RWPE2 (cell line): ENCODE measurements at regions not wholly inside any gene's neighbourhood (a gene's known extent, or its start where the extent isn't known, plus 50 kb on each side); places are given as distances from the start of the nearest gene placed in this dataset.
A peak's percentile ranks its signal among the peaks of the same experiment; 100 is the strongest.

ENCODE experiments used
- ATAC-seq: fragments of 200-7000 bp; cut with Tn5 transposase; 3 replicates; pipeline ENCODE4 v1.9.1; 2021; ENCODE audit warnings: low read depth
- DNase-seq: peaks from one replicate; pipeline ENCODE4 v3.0.0-alpha.2; 2020; ENCODE audit warnings: low spot score
- H3K27ac ChIP-seq: fragments of 450-650 bp; 2 replicates; pipeline ENCODE4 v1.5.1; 2017; ENCODE audit warnings: mild to moderate bottlenecking; ENCODE audit not compliant: poor library complexity, severe bottlenecking
- H3K27me3 ChIP-seq: fragments of 250-450 bp; sonication (Bioruptor Pico); 2 replicates; pipeline ENCODE4 v1.5.1; 2021; ENCODE audit warnings: mild to moderate bottlenecking, moderate library complexity; ENCODE audit not compliant: insufficient read depth, poor library complexity, severe bottlenecking
- H3K36me3 ChIP-seq: fragments of 250-450 bp; sonication (Bioruptor Pico); 2 replicates; pipeline ENCODE4 v1.5.1; 2020; ENCODE audit warnings: low read depth, mild to moderate bottlenecking, moderate library complexity
- H3K4me1 ChIP-seq: fragments of 250-450 bp; sonication (Bioruptor Pico); 2 replicates; pipeline ENCODE4 v1.5.1; 2021; ENCODE audit warnings: mild to moderate bottlenecking, moderate library complexity; ENCODE audit not compliant: insufficient read depth, poor library complexity, severe bottlenecking
- H3K4me3 ChIP-seq: fragments of 250-450 bp; sonication (Bioruptor Pico); 2 replicates; pipeline ENCODE4 v1.5.1; 2021; ENCODE audit warnings: mild to moderate bottlenecking, moderate library complexity; ENCODE audit not compliant: severe bottlenecking
- H3K9me3 ChIP-seq: fragments of 250-450 bp; sonication (Bioruptor Pico); 2 replicates; pipeline ENCODE4 v1.5.1; 2021; ENCODE audit warnings: mild to moderate bottlenecking, moderate library complexity; ENCODE audit not compliant: severe bottlenecking
- TF ChIP-seq, protein P1 (sequence below): fragments of 450-650 bp; IDR thresholded peaks from one replicate; pipeline ENCODE4 v1.5.1; 2017; ENCODE audit warnings: mild to moderate bottlenecking, moderate library complexity; ENCODE audit not compliant: poor library complexity, severe bottlenecking

DNA sequence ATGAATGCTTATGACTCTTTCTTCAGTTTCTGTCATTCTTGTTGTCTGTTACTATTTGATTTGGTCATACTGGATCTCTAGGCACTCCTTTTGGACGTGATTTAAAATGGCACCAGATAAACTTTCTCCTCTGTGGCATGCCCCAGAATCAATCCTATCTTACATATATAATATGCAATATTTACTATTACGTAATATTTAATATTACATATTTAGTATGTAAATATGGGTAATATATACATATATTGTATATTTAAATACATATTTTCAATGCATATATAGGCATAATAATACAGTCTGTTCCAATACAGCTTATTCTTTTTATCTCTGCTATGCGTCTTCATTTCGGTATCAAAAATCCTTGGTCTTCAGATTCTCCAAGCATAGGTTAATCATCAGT is 104.4 kb upstream of the PRR20A start:
- Histone ChIP-seq H3K27me3 (no peaks in the 10 kb centered on the region), H3K27ac (no peak overlapping the region), H3K4me1 (no peaks in the 10 kb centered on the region), H3K4me3 (no peak overlapping the region), H3K36me3 (no peaks in the 10 kb centered on the region), H3K9me3 (no peaks in the 10 kb centered on the region)
- TF ChIP-seq, protein P1, sequence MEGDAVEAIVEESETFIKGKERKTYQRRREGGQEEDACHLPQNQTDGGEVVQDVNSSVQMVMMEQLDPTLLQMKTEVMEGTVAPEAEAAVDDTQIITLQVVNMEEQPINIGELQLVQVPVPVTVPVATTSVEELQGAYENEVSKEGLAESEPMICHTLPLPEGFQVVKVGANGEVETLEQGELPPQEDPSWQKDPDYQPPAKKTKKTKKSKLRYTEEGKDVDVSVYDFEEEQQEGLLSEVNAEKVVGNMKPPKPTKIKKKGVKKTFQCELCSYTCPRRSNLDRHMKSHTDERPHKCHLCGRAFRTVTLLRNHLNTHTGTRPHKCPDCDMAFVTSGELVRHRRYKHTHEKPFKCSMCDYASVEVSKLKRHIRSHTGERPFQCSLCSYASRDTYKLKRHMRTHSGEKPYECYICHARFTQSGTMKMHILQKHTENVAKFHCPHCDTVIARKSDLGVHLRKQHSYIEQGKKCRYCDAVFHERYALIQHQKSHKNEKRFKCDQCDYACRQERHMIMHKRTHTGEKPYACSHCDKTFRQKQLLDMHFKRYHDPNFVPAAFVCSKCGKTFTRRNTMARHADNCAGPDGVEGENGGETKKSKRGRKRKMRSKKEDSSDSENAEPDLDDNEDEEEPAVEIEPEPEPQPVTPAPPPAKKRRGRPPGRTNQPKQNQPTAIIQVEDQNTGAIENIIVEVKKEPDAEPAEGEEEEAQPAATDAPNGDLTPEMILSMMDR: no peak
- DNase-seq (no peak), ATAC-seq (no peak)

DNA sequence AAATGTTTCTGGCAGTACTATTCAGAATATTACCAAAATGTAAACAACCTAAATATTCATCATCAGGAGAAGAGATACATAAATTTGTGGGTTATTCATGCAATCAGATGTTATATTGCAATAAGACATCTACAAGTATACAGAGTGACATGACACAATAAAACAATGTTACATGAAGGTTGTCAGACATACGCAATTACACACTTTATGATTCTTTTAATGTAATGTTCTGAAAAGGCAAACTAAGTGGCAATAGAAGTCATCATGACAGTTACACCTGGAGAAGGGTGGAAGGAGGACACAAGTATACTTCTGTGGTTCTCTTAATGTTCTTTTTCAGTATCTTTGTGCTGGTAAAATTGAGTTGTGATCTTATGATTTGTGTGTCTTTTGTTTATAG is 95.8 kb upstream of the PRR20A start:
- Histone ChIP-seq H3K27me3 (no peaks in the 10 kb centered on the region), H3K4me1 (no peaks in the 10 kb centered on the region), H3K36me3 (no peaks in the 10 kb centered on the region), H3K4me3 (no peak overlapping the region), H3K27ac (no peak overlapping the region), H3K9me3 (no peaks in the 10 kb centered on the region)
- TF ChIP-seq, protein P1: no peak
- no peak for DNase-seq
- ATAC-seq: no peak

DNA sequence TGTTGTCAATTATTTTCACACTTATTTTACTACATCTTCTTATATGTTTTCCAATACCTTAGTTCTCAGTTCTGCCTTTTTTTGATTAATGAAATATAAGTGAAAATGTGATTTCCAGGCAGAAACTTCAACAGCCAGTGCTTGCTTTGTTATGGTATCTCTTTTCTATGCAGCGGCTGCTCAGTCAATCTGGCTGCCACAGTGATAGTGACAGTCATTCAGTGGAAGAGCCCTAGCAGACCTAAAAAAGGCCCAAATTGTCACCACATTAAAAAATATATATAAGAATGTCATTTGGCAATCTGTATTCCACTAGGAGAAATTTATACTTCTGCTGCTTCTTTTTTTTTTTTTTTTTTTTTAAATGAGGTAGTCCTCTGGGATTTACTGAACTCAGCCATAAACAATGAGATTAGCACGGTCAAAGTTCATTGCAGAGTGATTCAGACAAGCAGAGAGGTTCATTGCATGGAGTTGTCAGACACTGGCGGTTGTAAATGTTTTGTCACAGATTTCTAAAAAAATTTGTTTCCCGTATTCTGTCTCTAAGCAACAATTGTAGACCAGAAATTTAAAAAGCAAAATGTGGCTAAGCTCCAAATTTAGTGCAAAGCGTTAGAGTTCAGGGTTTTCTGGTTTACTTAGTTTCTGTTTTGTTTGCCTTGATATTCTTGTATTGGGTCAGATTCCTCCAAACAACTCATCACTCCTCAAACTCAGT is 94.7 kb upstream of the PRR20A start:
- no peak overlapping the region for H3K4me3 ChIP-seq
- no peaks in the 10 kb centered on the region for H3K9me3 ChIP-seq
- H3K27ac ChIP-seq: no peak overlapping the region
- TF ChIP-seq, protein P1: no peak
- ATAC-seq: no peak
- no peaks in the 10 kb centered on the region for H3K27me3 ChIP-seq
- DNase-seq: no peak
- no peaks in the 10 kb centered on the region for H3K4me1 ChIP-seq
- H3K36me3 ChIP-seq: no peaks in the 10 kb centered on the region

GRCh38 chr13:57056601-57057180 is 84.0 kb upstream of the PRR20A start:
- peak; percentile 4 for DNase-seq
- H3K9me3 ChIP-seq: no peaks in the 10 kb centered on the region
- H3K27me3 ChIP-seq: no peaks in the 10 kb centered on the region
- TF ChIP-seq, protein P1: no peak
- ATAC-seq: no peak
- H3K27ac ChIP-seq: no peak overlapping the region
- H3K4me1 ChIP-seq: no peaks in the 10 kb centered on the region
- H3K36me3 ChIP-seq: no peaks in the 10 kb centered on the region
- no peak overlapping the region for H3K4me3 ChIP-seq

GRCh38 chr13:57063007-57063406 is 77.7 kb upstream of the PRR20A start:
- DNase-seq (no peak), ATAC-seq (no peak)
- Histone ChIP-seq H3K36me3 (no peaks in the 10 kb centered on the region), H3K27me3 (no peaks in the 10 kb centered on the region), H3K9me3 (no peaks in the 10 kb centered on the region), H3K4me3 (no peak overlapping the region), H3K4me1 (no peaks in the 10 kb centered on the region), H3K27ac (no peak overlapping the region)
- TF ChIP-seq, protein P1: no peak
